HG02938 (cell line): ENCODE measurements at regions not wholly inside any gene's neighbourhood (a gene's known extent, or its start where the extent isn't known, plus 50 kb on each side); places are given as distances from the start of the nearest gene placed in this dataset.

Experiments
- ATAC-seq: cut with Tn5 transposase; IDR thresholded peaks from one replicate; pipeline ENCODE4 v1.9.1; 2021; ENCODE audit warnings: mild to moderate bottlenecking, moderate library complexity; ENCODE audit not compliant: unreplicated experiment

GRCh38 chr13:107516517-107516916 lies 698.8 kb downstream of the LIG4 start:
- no peak for ATAC-seq

GRCh38 chr13:107512551-107512950 lies 702.8 kb downstream of the LIG4 start:
- ATAC-seq = no peak

- ATAC-seq = no peak
Observed at GRCh38 chr13:107497661-107498060, 717.7 kb downstream of the LIG4 start.

DNA sequence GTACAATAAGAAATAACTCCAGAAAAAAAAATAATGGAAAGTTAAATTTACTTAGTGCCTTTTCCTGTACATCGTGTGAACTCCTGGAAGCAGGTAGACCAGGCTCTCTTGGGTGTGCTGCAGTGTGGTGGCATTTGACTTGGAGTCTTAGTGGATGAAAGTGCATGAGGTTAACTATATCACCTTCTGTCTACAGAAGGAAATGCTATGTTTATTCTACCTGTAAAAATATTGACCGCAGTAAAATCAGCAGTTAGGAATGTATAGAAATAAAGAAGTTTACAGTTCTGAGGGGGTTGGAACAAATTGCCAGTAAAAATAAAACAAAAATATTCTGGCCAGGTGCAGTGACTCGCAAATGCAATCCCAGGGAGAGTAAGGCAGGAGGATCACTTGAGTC lies 722.1 kb downstream of the LIG4 start:
- ATAC-seq = no peak

GRCh38 chr13:107482688-107483087 lies 732.6 kb downstream of the LIG4 start:
- ATAC-seq = no peak

GRCh38 chr13:107480130-107480529 lies 735.2 kb downstream of the LIG4 start:
- no peak for ATAC-seq

DNA sequence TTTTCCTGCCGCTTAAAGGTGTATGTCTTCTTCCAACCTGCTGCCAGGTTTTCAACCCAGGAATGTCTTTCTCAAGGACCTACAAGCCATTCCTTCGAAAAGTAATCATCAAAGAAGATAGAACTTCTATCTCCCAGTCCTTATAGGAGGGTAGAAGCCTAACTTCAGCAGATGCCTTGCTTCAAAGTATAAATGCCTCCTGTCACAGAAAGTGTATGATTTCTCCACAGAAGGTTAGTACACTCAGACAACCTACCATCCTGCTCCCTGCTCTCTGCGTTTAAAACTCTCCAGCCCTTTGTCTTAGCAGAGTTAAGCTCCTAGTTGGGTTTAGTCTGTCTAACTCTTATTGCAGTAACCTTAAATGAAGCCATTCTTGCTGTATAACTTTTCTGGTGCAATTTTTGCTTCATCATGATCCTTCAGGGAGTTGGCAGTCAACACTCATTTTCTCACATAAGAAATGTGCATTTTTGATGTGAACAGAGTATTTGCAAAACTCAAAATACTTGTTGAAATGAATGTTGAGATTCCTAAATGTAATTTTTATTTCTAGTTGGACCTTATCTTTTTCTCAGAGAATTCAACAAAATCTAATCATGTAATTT lies 737.5 kb downstream of the LIG4 start:
- ATAC-seq = no peak

GRCh38 chr13:107475753-107476453 lies 739.4 kb downstream of the LIG4 start:
- no peak for ATAC-seq

DNA sequence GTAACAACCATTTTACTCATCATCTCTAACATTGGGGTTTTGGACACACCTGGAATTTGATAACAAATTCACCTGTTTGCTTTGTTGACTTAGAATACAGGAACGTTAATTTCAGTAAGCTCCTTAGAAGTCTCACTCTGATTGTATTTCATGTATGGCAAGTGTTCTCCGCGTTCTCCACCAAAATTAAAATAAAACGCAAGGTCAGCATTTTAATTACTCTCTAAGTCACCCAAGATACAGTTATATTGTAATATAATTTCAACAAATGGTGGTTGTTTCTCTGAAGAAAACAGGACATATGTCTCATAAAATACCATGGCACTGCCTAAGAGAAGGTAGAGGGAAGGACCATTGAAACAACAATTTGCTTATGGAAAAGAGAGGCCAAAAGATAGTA lies 742.1 kb downstream of the LIG4 start:
- ATAC-seq = no peak

DNA sequence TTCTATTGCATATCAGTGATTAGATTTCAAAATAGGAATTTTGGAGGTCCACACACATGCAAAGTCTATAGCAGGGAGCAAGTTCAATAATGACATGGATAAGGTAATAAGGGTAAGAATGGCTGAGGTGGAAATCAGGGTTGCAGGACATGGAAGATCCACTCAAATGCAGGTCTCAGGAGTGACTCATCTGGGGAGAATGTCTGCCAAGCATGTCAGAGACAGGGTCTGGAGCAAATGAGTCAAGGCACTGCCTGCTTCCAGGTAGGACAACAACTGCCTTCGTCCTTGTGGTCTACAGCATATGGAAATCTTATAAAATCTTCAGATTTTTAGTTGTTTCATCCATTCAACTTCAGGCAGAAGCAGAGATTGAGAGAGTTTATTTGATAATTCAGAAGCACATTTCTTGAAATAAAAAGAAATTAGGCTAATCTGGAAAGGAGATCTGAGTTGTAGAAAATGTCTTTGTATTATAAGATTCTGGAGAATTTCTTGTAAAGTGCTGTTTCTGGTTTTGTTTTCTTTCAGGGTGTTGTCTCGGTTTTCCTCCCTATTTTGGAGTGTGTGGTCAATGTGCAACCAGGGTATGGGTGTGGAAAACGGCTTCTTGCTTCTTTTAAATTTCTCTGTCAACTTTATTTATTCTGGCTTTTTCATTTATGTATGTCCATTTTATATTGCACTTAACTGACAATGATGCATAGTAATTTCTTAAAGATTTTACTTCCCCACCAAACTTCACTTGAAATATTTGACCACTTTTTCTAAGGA lies 748.8 kb downstream of the LIG4 start:
- ATAC-seq = no peak

DNA sequence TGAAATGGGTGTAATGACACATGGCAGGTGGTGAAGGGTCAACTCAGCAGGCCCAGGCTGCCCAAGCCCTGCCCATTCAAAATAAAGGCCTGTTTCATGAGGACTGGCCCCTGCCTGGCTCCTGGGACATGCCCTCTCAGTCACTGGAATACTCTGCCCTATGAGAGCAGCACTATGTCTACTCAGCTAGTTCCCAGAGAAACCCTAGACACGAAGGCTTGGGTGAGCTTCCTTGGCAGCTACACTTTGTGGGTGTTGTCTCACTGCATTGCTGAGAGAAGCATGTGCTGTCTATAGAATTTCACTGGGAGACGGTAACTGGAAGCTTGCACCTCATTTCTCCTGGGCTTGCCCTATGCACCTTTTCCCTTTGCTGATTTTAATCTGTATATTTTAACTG lies 752.8 kb downstream of the LIG4 start:
- no peak for ATAC-seq

GRCh38 chr13:107461751-107462150 lies 753.6 kb downstream of the LIG4 start:
- no peak for ATAC-seq

DNA sequence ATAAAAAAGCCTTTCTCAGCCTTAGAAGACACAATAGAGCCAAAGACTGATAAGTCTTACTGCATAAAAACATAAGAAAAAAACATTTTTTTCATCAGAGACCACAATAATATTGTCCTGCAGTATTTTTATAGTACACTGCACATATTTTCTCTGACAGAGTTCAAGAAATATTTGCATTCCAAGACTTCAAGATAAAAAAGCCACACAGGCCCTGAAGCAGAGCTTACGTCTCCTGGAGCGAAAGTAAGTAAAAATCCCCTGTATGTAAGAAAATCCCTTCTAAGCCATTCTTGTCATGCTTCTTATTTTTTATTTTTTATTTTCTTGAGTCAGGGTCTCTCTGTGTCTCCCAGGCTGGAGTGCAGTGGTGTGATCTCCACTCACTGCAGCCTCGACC lies 755.9 kb downstream of the LIG4 start:
- no peak for ATAC-seq

DNA sequence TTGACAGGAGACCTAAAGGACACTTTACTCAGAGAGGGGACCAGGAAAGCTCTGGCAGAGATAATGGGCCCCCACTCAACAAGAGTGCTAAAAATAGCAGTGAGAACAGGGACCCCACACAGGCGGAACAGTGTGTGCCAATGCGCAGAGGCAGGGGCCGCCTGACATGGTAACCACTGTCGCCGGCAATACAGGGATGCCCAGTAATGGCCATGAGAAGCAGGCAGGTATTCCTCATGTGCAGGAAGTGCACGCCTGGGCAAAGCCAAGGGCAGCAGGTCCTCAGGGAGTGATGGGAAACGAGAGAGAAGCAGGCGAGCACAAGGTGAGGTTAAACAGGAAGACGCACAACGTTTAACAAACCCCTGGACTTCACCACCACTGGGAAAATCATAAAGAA lies 757.1 kb downstream of the LIG4 start:
- ATAC-seq = no peak

GRCh38 chr13:107457686-107458085 lies 757.6 kb downstream of the LIG4 start:
- no peak for ATAC-seq

GRCh38 chr13:107456431-107456830 lies 758.9 kb downstream of the LIG4 start:
- no peak for ATAC-seq

GRCh38 chr13:107452833-107453232 lies 762.5 kb downstream of the LIG4 start:
- no peak for ATAC-seq

GRCh38 chr13:107450931-107451330 lies 764.4 kb downstream of the LIG4 start:
- no peak for ATAC-seq

GRCh38 chr13:107450431-107450830 lies 764.9 kb downstream of the LIG4 start:
- no peak for ATAC-seq

GRCh38 chr13:107447591-107447990 lies 767.7 kb downstream of the LIG4 start:
- no peak for ATAC-seq

GRCh38 chr13:107441279-107441678 lies 774.1 kb downstream of the LIG4 start:
- ATAC-seq = no peak

- no peak for ATAC-seq
Observed at GRCh38 chr13:107438251-107438650, 777.1 kb downstream of the LIG4 start.
